ENCODE measurements at regions not wholly inside any gene's neighbourhood (a gene's known extent, or its start where the extent isn't known, plus 50 kb on each side); places are given as distances from the start of the nearest gene placed in this dataset.

GRCh38 chr15:70264014-70264582 lies 166.4 kb upstream of the TLE3 start:
- DNase-seq (ENCODE audit: low read depth), result no peak

- DNase-seq (ENCODE audit: low read depth), result no peak
These were observed 165.0 kb upstream of the TLE3 start for GRCh38 chr15:70262591-70263274.

- no peak for DNase-seq (ENCODE audit: low read depth)
These were observed 164.5 kb upstream of the TLE3 start for GRCh38 chr15:70262171-70262570.

GRCh38 chr15:70261083-70261482 lies 163.4 kb upstream of the TLE3 start:
- no peak for DNase-seq (ENCODE audit: low read depth)

- no peak for DNase-seq (ENCODE audit: low read depth)
These were observed 162.9 kb upstream of the TLE3 start for GRCh38 chr15:70260580-70260979.

- DNase-seq (ENCODE audit: low read depth), result no peak
These were observed 162.2 kb upstream of the TLE3 start for GRCh38 chr15:70259640-70260508.

- peak; percentile 83 for DNase-seq (ENCODE audit: low read depth)
These were observed 161.3 kb upstream of the TLE3 start for GRCh38 chr15:70259028-70259424.

- peak; percentile 90 for DNase-seq (ENCODE audit: low read depth)
These were observed 160.8 kb upstream of the TLE3 start for GRCh38 chr15:70258369-70259027.

GRCh38 chr15:70257573-70258248 lies 160.0 kb upstream of the TLE3 start:
- DNase-seq (ENCODE audit: low read depth), result peak; percentile 68

- DNase-seq (ENCODE audit: low read depth), result no peak
These were observed 159.3 kb upstream of the TLE3 start for GRCh38 chr15:70257047-70257446.

- DNase-seq (ENCODE audit: low read depth), result no peak
These were observed 156.7 kb upstream of the TLE3 start for GRCh38 chr15:70254311-70254869.

GRCh38 chr15:70253461-70254156 lies 155.9 kb upstream of the TLE3 start:
- no peak for DNase-seq (ENCODE audit: low read depth)

GRCh38 chr15:70252951-70253320 lies 155.2 kb upstream of the TLE3 start:
- DNase-seq (ENCODE audit: low read depth), result no peak

- DNase-seq (ENCODE audit: low read depth), result no peak
These were observed 154.6 kb upstream of the TLE3 start for GRCh38 chr15:70252056-70252950.

- no peak for DNase-seq (ENCODE audit: low read depth)
These were observed 153.7 kb upstream of the TLE3 start for GRCh38 chr15:70251246-70251990.

- no peak for DNase-seq (ENCODE audit: low read depth)
These were observed 152.8 kb upstream of the TLE3 start for GRCh38 chr15:70250208-70251201.

- no peak for DNase-seq (ENCODE audit: low read depth)
These were observed 151.9 kb upstream of the TLE3 start for GRCh38 chr15:70249616-70250015.
